Activated naive CD4-positive, alpha-beta T cell (primary cell): ENCODE measurements at regions not wholly inside any gene's neighbourhood (a gene's known extent, or its start where the extent isn't known, plus 50 kb on each side); places are given as distances from the start of the nearest gene placed in this dataset.

Experiments
- DNase-seq, 4 experiments: peaks; one replicate each; lab custom pipeline; 2025; lab: John Stamatoyannopoulos, UW

DNA sequence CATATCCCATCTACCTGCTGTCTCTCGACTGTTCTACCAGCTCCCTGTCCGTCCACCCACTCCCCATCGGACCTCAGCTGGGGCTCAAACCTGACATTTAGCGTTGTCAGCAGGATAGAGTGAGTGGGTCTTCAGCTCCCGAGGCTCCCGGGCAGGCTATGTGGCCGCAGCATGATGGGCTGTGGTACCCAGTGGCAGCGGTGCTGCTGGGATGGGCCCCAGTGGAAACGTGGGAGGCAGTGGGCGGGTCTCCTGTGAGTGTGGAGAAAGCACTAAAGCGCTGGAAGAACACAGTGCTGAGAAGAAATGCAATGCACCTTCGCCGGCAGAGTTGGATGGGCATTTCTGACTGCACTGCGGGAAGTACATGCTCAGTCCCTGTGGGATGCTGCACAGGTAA lies 204.8 kb upstream of the SYT4 start:
- DNase-seq, result no peak

DNA sequence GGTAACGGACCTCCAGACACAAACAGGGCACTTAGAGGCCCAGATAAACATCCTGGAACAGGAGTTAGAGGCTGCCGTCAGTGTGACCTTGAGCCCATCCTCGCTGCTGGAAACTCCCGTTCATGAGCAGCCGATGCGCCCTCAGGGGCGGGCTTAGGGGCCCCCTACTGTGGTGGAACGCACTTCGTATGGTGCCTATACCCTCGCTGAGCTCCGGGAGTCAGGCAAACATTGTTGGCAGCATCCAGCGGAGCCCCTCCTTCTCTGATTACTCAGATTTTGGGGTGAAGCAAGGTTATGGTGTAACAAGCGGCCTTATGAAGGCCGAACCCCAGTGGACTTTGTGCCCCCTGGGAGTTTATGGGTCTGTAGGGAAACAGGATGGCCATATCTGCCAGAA lies 205.3 kb upstream of the SYT4 start:
- DNase-seq, result no peak

DNA sequence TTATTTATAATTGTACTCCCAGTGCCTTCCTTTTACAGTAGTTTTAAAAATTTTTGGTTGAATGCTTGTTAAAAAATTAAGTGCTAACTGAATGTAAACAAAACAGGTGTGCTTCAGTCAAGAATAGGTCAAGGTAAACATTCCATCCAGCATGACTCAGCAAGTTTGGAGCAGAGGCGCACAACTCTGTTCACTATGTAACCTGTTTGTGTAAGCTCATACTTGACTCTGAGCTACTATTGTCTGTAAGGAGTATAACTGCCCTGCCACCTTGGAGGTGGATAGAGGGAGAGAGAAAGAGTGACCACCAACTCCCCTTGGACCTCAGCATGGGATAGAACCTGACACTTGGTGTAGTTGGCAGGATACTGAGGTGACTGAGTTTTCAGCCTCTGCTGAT lies 207.4 kb upstream of the SYT4 start:
- DNase-seq, result no peak

DNA sequence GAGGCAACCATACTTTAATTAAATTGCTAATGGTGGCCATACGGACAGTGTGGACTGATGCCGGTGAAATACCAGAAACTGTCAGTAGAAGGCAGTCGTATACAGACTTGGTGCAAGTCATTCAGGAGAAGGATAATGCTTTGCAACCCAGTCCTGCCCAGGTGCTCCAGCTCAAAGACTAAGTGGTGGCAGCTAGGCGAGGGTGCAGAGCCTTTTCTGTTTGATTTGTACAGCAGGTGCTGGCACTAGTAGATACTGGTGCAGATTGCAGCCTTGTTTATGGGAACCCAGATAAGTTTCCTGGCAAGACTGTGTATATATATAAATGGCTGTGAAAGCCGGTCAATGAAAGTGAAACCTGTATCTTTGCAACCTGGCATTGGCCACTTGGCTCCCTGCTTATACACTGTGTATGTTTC lies 208.3 kb upstream of the SYT4 start:
- no peak for DNase-seq

DNA sequence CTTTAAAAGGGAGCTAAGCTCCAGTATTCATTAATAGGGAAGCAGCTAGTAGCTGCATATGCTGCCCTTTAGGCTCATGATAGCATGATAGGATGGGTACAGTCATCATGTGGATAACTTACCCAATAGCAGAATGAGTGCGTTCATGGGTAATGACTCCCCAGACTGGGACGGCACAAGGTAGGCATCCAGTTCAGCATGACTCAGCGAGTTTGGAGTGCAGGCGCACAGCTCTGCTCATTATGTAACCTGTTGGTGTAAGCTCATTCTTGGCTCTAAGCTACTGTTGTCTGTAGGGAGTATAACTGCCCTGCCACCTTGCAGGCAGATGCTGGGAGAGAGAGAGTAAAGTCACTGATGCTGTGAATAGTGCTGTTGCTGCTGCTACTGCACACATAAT lies 209.2 kb upstream of the SYT4 start:
- no peak for DNase-seq

DNA sequence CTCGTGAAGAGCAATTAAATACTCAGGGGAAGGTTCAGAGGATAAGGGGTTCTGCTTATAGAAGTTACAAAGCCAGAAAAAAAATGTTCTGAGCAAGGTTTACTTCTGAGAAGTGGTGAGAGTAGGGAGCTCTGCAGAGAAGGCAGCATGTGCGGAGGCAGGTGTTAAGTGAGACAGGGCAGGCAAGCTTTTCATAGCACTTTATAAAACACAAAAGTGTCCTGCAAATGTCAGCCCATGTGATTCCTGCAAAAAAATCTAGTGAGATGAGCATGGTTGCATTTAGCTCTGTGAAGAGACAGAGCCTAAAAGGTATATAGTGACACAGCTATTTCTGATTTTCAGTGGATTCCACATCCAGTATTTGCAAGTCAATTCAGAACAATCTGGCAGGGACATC lies 223.8 kb upstream of the SYT4 start:
- no peak for DNase-seq

DNA sequence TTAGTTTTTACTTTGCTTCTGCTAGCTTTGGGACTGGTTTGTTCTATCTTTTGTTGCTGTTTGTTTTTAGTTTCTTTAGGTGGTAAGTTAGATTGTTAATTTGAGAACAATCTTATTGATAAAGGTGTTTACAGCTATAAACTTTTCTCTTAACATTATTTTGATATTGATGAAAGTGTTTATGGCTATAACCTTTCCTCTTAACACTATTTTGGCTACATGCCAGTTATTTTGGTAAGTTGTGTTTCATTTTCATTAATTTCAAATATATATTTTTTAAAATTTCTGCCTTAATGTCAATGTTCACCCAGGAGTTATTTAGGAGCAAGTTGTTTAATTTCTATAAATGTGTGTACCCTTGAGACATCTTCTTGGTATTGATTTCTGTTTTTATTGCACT lies 229.6 kb upstream of the SYT4 start:
- no peak for DNase-seq

DNA sequence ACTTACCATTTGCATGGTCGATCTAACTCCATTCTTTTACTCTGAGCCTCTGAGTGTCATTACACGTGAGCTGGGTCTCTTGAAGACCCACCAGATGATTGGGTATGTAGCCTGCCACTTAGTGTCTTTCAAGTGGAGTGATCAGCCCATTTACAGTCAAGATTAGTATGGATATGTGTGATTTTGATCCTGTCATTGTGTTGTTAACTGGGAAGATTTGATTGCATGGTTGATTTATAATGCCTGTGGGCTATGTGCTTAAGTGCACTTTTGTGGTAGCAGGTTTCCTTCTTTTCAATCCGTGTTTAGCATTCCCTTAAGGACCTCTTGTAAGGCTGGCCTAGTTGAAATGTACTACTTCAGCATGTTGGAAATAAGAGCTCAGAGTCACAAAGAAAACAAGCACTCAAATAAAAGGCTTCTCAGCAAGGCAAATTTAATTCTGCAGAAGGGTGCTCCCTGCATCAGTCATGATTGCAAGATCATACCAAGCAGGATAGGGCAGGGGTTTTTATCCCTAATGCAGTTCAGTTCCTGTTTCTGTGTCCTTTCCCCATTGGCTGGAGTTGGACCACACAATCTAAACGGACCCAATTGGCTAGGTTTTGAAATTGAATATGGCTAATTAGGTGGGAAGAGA lies 230.7 kb upstream of the SYT4 start:
- DNase-seq, result no peak

DNA sequence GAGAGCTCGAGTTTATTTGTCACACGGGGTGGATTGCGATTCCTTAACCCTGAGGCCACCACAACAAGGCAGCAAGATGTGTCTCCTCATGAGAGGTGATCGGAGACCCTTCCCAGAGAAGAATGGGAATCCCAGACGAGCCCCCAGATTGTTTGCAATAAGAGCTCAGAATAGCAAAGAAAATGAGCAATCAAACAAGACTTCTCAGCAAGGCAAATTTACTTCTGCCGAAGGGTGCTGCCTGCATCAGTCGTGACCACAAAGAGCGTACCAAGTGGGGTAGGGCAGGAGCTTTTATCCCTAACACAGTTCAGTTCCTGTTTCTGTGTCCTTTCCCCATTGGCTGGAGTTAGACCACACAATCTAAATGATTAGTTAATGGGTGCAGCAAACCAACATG lies 237.5 kb upstream of the SYT4 start:
- DNase-seq, result no peak

DNA sequence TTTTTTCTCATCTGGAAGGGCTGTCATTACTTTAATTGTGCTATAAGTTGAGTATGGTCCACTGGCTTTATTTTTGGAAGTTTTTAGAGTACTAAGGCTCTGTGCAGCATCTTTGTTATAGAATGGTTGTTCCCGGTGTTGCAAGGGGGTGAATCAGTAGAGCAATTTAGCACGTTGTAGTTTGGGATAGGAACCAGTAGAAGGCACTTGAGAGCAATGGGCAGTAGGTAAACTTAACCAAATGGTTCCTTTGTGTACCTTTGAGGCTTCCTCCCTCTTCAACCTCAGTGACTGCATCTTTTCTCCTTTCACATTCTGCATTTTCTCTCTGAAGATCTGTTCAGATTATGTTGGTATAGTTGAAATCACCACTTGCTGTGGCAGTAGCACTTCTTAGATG lies 238.2 kb upstream of the SYT4 start:
- DNase-seq, result no peak

DNA sequence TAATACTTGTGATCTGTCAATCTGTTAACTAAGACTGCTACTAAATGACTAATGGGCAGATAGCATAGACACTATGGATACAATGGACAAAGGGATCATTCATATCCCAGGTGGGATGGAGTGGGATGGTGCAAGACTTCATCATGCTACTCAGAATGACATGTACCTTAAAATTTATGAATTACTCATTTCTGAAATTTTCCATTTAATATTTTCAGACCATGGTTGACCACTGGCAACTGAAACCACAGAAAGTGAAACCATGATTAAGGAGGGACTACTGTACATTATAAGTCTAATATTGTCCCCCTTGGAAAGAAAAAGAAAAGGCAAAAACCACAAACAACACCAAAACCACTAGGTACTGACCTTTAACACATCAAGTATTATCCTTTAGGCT lies 247.0 kb upstream of the SYT4 start:
- no peak for DNase-seq

DNA sequence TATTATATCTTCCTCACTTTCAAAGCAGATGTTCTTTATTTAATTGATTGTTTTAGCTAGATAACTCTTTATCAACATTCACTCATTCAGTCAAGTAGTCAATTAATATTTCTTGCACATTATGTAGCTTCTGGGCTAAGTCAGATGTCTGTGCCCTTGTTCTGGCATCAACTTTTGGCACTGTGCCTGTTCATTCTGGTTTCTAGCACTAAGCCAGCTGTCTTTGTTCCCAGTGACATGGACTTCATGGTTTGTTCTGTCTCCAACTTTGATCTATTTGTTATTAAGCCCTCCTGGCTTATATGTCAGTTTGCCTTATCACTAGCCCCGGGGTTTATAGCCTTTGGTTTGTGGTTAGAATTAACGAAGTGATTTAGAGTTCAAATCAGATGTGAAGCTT lies 247.9 kb upstream of the SYT4 start:
- DNase-seq, result no peak

DNA sequence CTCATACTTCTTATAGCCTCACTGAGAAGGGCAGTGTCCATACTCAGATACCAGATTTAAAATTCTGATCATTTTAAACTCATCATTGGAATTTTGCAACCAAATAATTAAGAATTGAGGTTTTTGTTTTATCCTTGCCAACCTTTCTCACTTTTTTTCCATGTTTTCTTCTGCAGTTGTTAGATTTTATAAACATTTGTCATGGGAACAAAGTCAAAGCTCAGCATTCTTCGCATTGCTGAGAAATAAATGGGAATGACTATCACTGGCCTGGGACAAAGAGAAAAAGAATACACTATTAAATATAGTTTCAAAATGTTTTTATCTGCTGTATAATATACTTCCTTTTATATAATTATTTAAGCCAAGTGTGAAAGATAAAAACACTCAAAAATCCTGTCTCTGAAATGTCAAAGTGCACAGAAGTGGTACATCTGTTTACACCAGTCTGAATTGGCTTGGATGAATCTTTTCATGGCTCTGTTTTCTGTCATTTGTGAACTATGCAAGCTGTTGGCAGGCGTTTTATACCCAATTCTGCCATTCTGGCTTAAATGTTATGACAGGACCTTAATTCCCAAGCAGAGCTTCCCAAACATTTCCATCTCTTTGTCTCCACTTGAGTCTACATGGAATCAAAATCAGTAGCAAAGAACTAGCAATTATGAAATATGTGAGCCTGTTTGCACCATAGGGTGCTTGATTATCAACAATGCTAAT lies 249.3 kb upstream of the SYT4 start:
- DNase-seq, result no peak

DNA sequence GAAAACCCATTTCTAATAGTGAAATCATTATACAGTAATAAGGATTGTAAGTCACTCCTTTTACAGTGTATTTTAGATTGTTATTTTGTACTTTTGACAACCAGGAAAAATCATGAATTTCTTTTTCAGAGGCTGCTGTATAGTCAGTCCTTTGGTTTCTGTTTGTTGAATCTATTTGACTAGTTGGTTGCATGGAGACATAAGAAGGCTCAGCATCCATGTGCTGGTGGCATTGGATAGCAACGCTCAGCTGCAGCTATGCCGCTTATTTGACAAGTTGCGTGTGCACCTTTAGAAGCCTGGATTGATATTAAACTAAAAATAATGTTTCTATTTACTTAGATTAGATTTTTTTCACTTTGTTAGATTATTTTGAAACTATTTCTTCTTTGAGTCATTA lies 254.1 kb upstream of the SYT4 start:
- no peak for DNase-seq

DNA sequence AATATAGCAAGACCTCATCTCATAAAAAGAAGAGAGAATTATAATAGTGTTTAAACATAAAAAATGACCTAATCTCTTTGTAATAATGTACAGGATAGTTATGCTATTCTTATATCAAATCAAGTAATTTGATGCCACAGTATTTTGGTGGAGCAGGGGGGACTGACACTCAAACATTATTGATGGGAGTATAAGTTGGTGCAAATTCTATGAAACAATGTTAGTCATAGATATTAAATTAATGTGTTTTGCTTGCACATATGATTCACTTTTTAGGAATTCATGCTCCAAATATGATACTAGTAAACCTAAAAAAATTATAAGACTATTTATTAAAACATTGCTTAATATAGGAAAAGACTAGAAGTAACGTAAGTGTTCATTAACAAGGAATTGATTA lies 256.1 kb upstream of the SYT4 start:
- DNase-seq, result no peak

DNA sequence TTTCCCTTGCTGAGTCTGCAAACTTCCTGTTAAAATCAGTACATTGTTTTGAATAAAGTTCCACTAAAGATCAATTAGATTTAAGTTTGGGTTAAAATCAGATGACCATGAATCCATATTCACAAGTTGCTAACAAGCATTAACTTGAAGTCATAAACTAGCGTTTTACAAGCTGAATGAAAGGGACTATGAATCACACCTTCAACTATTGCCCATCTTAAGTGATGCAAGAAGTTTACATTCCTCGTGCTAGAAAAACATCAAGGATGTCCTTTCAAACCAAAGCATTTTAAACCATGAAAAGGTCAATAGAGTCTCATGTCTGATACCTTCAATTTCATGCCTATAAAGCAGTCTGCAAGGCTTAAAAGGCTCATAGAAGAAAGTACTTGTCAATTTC lies 257.2 kb upstream of the SYT4 start:
- no peak for DNase-seq

DNA sequence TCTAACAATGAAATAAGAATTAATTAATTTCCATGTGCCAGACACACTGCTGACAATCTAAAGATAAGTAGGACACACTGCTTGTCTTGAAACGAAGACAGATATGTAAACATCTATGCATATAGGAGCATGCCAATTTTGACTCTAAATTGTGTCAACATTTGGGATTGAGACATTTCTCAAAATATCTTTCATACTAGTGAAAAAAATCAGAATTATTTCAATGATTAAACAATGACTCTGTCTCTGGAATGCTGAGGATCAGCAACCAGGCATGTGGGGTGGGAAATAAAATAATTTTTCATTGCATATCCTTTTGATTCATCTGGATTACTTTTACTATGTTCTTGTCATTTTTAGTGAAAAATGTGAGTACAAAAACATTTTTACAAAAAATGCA lies 262.6 kb upstream of the SYT4 start:
- DNase-seq, result no peak

DNA sequence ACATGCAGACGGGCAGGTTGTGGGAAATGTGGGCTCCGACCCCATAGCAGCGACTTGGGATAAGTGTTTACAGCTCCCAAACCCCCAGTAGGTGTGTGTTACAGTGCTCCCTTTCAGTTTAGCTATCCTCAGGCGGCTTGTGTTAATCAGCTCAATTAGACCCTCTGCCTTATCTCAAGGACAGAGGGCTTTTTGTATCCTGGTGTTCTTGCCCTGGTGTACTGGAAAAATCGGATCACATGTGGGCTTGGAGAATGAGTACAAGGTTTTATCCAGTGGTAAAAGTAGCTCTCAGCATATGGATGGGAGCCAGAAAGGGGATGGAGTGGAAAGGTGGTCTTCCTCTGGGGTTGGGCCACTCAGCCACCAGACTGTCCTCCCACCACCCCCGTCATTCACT lies 264.7 kb upstream of the SYT4 start:
- no peak for DNase-seq

DNA sequence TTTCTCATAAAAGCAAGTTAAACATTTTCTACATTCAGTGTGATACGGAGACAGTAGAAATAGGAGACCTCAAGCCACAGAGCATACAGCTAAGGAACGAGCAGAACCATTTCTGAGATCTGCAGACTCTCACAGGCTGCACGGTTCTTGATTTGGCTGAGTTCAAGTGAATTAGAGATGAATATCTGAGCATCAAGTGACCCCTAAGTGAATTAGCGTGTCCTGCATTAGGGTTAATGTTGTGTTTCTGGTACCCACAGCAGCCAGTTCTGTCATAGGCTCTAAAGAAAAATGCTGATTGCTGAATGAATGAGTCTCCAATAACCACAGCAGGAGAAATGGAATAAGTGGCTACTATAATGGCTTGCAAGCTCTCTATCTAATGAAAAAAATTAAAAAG lies 265.9 kb upstream of the SYT4 start:
- no peak for DNase-seq

DNA sequence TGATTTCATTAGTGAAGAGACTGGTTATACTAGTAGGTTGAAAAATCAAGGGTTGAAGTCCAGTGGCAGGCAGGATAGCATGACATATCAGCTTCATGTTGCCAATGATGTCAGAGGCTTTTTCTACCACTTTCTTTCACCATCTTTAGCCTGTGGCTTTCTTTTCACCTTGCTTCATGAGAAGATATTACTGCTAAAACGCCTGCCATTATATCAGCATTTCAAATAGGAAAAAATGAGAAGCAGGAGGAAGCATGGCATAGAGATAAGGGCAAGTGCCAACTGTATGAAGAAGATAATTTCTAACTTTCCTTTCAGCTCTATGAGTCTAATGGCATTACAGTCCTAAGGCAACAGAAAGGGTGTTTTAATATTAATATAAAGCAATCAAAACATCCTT lies 270.2 kb upstream of the SYT4 start:
- no peak for DNase-seq

DNA sequence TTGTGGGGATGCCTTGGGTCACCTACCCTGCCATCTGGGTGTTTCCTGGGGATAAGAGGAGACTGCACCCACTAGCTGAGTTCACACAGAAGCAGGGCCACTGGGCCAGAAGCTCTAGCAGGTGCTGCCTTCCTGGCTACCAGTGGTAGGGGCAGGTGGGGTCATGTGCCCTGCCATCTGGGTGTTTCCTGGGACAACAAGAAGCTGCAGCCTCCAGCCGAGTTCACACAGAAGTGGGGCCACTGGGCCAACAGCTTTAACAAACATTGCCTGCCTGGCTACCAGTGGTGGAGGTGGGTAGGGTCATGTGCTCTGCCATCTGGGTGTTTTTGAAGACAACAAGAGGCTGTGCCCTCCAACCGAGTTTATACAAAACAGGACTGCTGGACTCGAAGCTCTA lies 282.2 kb upstream of the SYT4 start:
- no peak for DNase-seq

DNA sequence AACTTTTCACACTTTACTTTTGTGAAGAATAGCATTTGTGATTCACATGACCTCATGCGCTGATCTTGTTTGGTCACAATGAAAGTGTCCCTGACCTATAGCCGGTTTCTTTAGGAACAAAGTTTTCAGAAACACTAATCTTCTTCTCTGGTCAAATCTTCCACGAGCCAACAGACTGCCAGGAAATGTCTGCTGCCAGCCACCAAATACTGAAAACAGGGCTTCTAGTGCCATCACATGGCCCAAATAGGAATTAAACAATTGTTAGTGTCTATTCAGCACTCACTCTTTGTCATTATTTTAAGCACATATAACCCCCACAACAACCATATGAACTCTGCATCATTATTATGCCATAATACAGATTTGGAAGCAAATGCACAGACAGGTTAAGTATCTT lies 286.5 kb upstream of the SYT4 start:
- DNase-seq, result no peak

DNA sequence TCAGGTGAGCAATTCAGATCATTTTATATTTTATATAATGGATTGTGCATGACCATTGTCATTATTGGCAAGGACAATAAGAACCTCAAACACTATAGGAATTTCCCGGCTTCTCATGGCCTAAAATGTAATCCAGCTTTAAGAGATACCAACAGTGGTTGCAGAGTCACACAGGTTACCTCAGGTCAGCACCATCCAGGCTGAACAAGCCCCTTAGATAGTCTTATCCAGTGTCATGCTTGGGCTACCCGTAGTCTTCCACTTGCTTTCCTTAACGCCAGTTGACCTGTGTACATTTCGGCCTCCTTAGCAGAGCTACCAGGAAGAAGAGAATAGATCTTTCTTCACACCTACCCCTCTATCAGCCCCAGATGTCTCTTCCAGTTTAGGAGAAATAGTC lies 293.3 kb upstream of the SYT4 start:
- DNase-seq, result no peak

DNA sequence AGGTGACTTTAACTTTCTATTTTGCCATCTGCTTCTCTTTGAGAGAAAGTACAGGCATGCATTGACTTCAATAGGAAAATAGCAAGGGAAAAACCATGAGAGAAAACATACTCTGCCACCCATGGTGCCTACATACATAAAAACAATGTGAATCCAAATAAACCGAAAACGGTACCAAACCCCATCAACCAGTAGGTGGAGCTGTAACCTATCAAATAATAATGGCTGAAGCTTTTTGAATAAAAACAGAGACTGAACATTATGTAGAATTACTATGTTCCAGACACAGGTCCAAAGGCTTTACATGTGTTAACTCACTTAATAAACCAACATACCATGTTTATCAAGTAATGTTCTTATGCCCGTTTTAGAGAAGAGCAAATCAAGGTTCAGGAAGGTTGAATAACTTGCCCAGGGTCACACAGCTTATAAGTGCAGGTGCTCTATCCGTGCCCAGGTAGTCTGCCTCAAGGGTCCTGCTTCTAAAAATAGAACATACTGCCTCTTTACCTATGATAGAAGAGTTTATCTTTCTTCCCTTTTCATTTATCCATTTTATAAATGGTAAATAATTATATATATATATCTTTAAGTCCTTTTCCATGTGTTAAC lies 293.9 kb upstream of the SYT4 start:
- DNase-seq, result no peak
